ENCODE measurements at regions not wholly inside any gene's neighbourhood (a gene's known extent, or its start where the extent isn't known, plus 50 kb on each side); places are given as distances from the start of the nearest gene placed in this dataset.
"Not testable (repeated sequence)": the region's sequence is repeated elsewhere in the genome, so short reads cannot be mapped to it uniquely, and the experiment has no call there.

- H3K9me3 ChIP-seq (replicated peaks) = no peaks in the 10 kb centered on the region
- no peaks in the 10 kb centered on the region for H3K36me3 ChIP-seq
- no peaks in the 10 kb centered on the region for H3K4me1 ChIP-seq
- H3K27ac ChIP-seq = no peak overlapping the region
- no peak overlapping the region for H3K4me3 ChIP-seq
- H3K27me3 ChIP-seq = no peaks in the 10 kb centered on the region
- no peak for DNase-seq
These were observed 239.0 kb upstream of the ST8SIA4 start for GRCh38 chr5:101142102-101142501.

GRCh38 chr5:101136454-101136853 lies 233.4 kb upstream of the ST8SIA4 start:
- H3K36me3 ChIP-seq = no peaks in the 10 kb centered on the region
- H3K4me1 ChIP-seq = no peaks in the 10 kb centered on the region
- H3K27ac ChIP-seq = no peak overlapping the region
- no peak for DNase-seq
- no peaks in the 10 kb centered on the region for H3K9me3 ChIP-seq (replicated peaks)
- H3K4me3 ChIP-seq = no peak overlapping the region
- H3K27me3 ChIP-seq = no peaks in the 10 kb centered on the region

- Histone ChIP-seq H3K27me3 (no peaks in the 10 kb centered on the region), H3K4me1 (no peaks in the 10 kb centered on the region), H3K36me3 (no peaks in the 10 kb centered on the region), H3K4me3 (no peak overlapping the region), H3K9me3 (replicated peaks) (no peaks in the 10 kb centered on the region), H3K27ac (no peak overlapping the region)
- no peak for DNase-seq
These were observed 220.3 kb upstream of the ST8SIA4 start for GRCh38 chr5:101123363-101123762.

GRCh38 chr5:101112645-101113044 lies 209.6 kb upstream of the ST8SIA4 start:
- Histone ChIP-seq H3K27me3 (no peaks in the 10 kb centered on the region), H3K4me3 (no peak overlapping the region), H3K9me3 (replicated peaks) (no peaks in the 10 kb centered on the region), H3K36me3 (no peaks in the 10 kb centered on the region), H3K4me1 (no peaks in the 10 kb centered on the region), H3K27ac (no peak overlapping the region)
- no peak for DNase-seq

- Histone ChIP-seq H3K9me3 (replicated peaks) (no peaks in the 10 kb centered on the region), H3K4me1 (no peaks in the 10 kb centered on the region), H3K36me3 (no peaks in the 10 kb centered on the region), H3K4me3 (no peak overlapping the region), H3K27ac (no peak overlapping the region), H3K27me3 (no peaks in the 10 kb centered on the region)
- DNase-seq = no peak
These were observed 200.8 kb upstream of the ST8SIA4 start for GRCh38 chr5:101103874-101104273.

- H3K9me3 ChIP-seq (replicated peaks) = no peaks in the 10 kb centered on the region
- H3K36me3 ChIP-seq = no peaks in the 10 kb centered on the region
- DNase-seq = no peak
- H3K27me3 ChIP-seq = no peaks in the 10 kb centered on the region
- no peak overlapping the region for H3K4me3 ChIP-seq
- no peak overlapping the region for H3K27ac ChIP-seq
- no peaks in the 10 kb centered on the region for H3K4me1 ChIP-seq
These were observed 199.4 kb upstream of the ST8SIA4 start for GRCh38 chr5:101102506-101102905.

- H3K9me3 ChIP-seq (replicated peaks) = no peaks in the 10 kb centered on the region
- H3K36me3 ChIP-seq = no peaks in the 10 kb centered on the region
- H3K27me3 ChIP-seq = no peaks in the 10 kb centered on the region
- no peak overlapping the region for H3K27ac ChIP-seq
- no peak for DNase-seq
- H3K4me1 ChIP-seq = no peaks in the 10 kb centered on the region
- H3K4me3 ChIP-seq = no peak overlapping the region
These were observed 188.8 kb upstream of the ST8SIA4 start for GRCh38 chr5:101091902-101092301.

- Histone ChIP-seq H3K4me1 (no peaks in the 10 kb centered on the region), H3K4me3 (no peak overlapping the region), H3K27me3 (no peaks in the 10 kb centered on the region), H3K36me3 (no peaks in the 10 kb centered on the region), H3K27ac (no peak overlapping the region), H3K9me3 (replicated peaks) (no peaks in the 10 kb centered on the region)
- no peak for DNase-seq
These were observed 181.3 kb upstream of the ST8SIA4 start for GRCh38 chr5:101084353-101084752.

- Histone ChIP-seq H3K27ac (no peak overlapping the region), H3K4me1 (no peaks in the 10 kb centered on the region), H3K9me3 (replicated peaks) (no peaks in the 10 kb centered on the region), H3K4me3 (no peak overlapping the region), H3K36me3 (no peaks in the 10 kb centered on the region), H3K27me3 (no peaks in the 10 kb centered on the region)
- DNase-seq = no peak
These were observed 177.6 kb upstream of the ST8SIA4 start for GRCh38 chr5:101080462-101081240.

GRCh38 chr5:101068298-101068697 lies 165.2 kb upstream of the ST8SIA4 start:
- Histone ChIP-seq H3K36me3 (no peaks in the 10 kb centered on the region), H3K4me1 (no peaks in the 10 kb centered on the region), H3K27ac (no peak overlapping the region), H3K9me3 (replicated peaks) (no peaks in the 10 kb centered on the region), H3K4me3 (no peak overlapping the region), H3K27me3 (no peaks in the 10 kb centered on the region)
- no peak for DNase-seq

GRCh38 chr5:101067429-101067828 lies 164.3 kb upstream of the ST8SIA4 start:
- no peak overlapping the region for H3K27ac ChIP-seq
- H3K36me3 ChIP-seq = no peaks in the 10 kb centered on the region
- H3K4me1 ChIP-seq = no peaks in the 10 kb centered on the region
- no peaks in the 10 kb centered on the region for H3K27me3 ChIP-seq
- DNase-seq = no peak
- H3K9me3 ChIP-seq (replicated peaks) = no peaks in the 10 kb centered on the region
- H3K4me3 ChIP-seq = no peak overlapping the region

GRCh38 chr5:101062902-101063301 lies 159.8 kb upstream of the ST8SIA4 start:
- Histone ChIP-seq H3K27me3 (no peaks in the 10 kb centered on the region), H3K27ac (no peak overlapping the region), H3K36me3 (no peaks in the 10 kb centered on the region), H3K9me3 (replicated peaks) (no peaks in the 10 kb centered on the region), H3K4me3 (no peak overlapping the region), H3K4me1 (no peaks in the 10 kb centered on the region)
- DNase-seq = no peak

- DNase-seq = peak in 1 of 2 experiments; percentile 3
- H3K9me3 ChIP-seq (replicated peaks) = no peaks in the 10 kb centered on the region
- H3K4me1 ChIP-seq = no peaks in the 10 kb centered on the region
- H3K4me3 ChIP-seq = no peak overlapping the region
- H3K27ac ChIP-seq = no peak overlapping the region
- H3K27me3 ChIP-seq = no peaks in the 10 kb centered on the region
- no peaks in the 10 kb centered on the region for H3K36me3 ChIP-seq
These were observed 144.1 kb upstream of the ST8SIA4 start for GRCh38 chr5:101047181-101047580.

GRCh38 chr5:101045689-101046088 lies 142.6 kb upstream of the ST8SIA4 start:
- Histone ChIP-seq H3K4me1 (no peaks in the 10 kb centered on the region), H3K27me3 (no peaks in the 10 kb centered on the region), H3K36me3 (no peaks in the 10 kb centered on the region), H3K9me3 (replicated peaks) (no peaks in the 10 kb centered on the region), H3K27ac (no peak overlapping the region), H3K4me3 (no peak overlapping the region)
- peak in 1 of 2 experiments; percentile 7 for DNase-seq

- H3K4me1 ChIP-seq; H3K36me3 ChIP-seq; H3K27me3 ChIP-seq; H3K4me3 ChIP-seq; H3K27ac ChIP-seq; H3K9me3 ChIP-seq (replicated peaks); DNase-seq: not testable (repeated sequence)
These were observed 136.9 kb upstream of the ST8SIA4 start for GRCh38 chr5:101040002-101040401.

- no peaks in the 10 kb centered on the region for H3K9me3 ChIP-seq (replicated peaks)
- no peaks in the 10 kb centered on the region for H3K36me3 ChIP-seq
- no peaks in the 10 kb centered on the region for H3K4me1 ChIP-seq
- H3K27ac ChIP-seq = no peak overlapping the region
- no peak for DNase-seq
- no peak overlapping the region for H3K4me3 ChIP-seq
- H3K27me3 ChIP-seq = no peaks in the 10 kb centered on the region
These were observed 133.7 kb upstream of the ST8SIA4 start for GRCh38 chr5:101036778-101037177.

Measured in SJCRH30 (cell line).